HepG2 (cell line): ENCODE measurements at regions not wholly inside any gene's neighbourhood (a gene's known extent, or its start where the extent isn't known, plus 50 kb on each side); places are given as distances from the start of the nearest gene placed in this dataset.

Experiments used
- ATAC-seq: fragments of 200-7000 bp; cut with Tn5 transposase; 3 replicates; pipeline ENCODE4 v1.9.1; 2020; ENCODE audit warnings: mild to moderate bottlenecking, moderate library complexity
- BruUV-seq: library from RNA; stranded (reverse); fragments of 400-500 nt; replicated peaks from 2 replicates; lab custom pipeline; 2021; lab: Mats Ljungman, UMichigan
- CTCF ChIA-PET: fragments of 300-600 bp; formaldehyde crosslinking; extraction: SDS; loops from one replicate; lab custom pipeline; 2021; ENCODE audit warnings: low total read pairs, inconsistent platforms, low intra/inter-chr PET ratio; lab: Yijun Ruan, JAX
- POLR2A ChIA-PET: fragments of 350-600 bp; sonication (Branson Sonifier 250); formaldehyde crosslinking; loops from one replicate; lab custom pipeline; 2020; ENCODE audit warnings: antibody characterized with exemption, inconsistent platforms; lab: Yijun Ruan, JAX
- DNase-seq: peaks from one replicate; pipeline ENCODE4 v3.0.0-alpha.2; 2015; ENCODE audit warnings: low spot score
- FAIRE-seq: peaks from 3 replicates; lab custom pipeline; 2011; peaks lifted over from hg19 to GRCh38; lab: Jason Lieb, UNC
- H2AFZ ChIP-seq: one replicate; pipeline ENCODE4 v1.6.1; 2011; ENCODE audit warnings: low read length, inconsistent platforms
- H3K27ac ChIP-seq: fragments of 300-600 bp; 3 replicates; pipeline ENCODE4 v1.8.0; 2011; ENCODE audit warnings: mixed run types, mild to moderate bottlenecking, mixed read lengths, low read length, inconsistent platforms; ENCODE audit not compliant: insufficient read depth; ENCODE audit errors: extremely low read length
- H3K27me3 ChIP-seq, 2 experiments: fragments of 200-600 bp in 1 of 2; 2 replicates in 1 of 2; 3 replicates in 1 of 2; pipeline versions ENCODE4 v1.6.0 to v1.8.0; 2011; ENCODE audit warnings: low read length in 2 of 2, mild to moderate bottlenecking in 2 of 2, moderate library complexity in 2 of 2, inconsistent platforms in 1 of 2; ENCODE audit not compliant: insufficient read depth in 2 of 2, control insufficient read depth in 1 of 2
- H3K36me3 ChIP-seq, 2 experiments: fragments of 200-600 bp in 1 of 2; replicated peaks in 1 of 2; 2 replicates in 1 of 2; 3 replicates in 1 of 2; pipeline versions ENCODE4 v1.5.1 to v1.8.0; 2011; ENCODE audit warnings: low read length in 2 of 2, inconsistent platforms in 1 of 2; ENCODE audit not compliant: insufficient read depth in 2 of 2, control insufficient read depth in 1 of 2
- H3K4me1 ChIP-seq: 2 replicates; pipeline ENCODE4 v1.5.1; 2012; ENCODE audit warnings: low read length, inconsistent platforms; ENCODE audit not compliant: insufficient read depth
- H3K4me2 ChIP-seq: 2 replicates; pipeline ENCODE4 v1.6.0; 2011; ENCODE audit warnings: low read depth, low read length, inconsistent platforms
- H3K4me3 ChIP-seq, 3 experiments: fragments of 200-600 bp in 1 of 3; sonication (generic), shearing (Covaris generic) in 1 of 3; replicated peaks in 1 of 3; 2 replicates each; pipeline ENCODE4 v1.5.1; 2011 to 2016; ENCODE audit warnings: low read length in 3 of 3, inconsistent platforms in 2 of 3, low read depth in 2 of 3, mild to moderate bottlenecking in 2 of 3, control low read depth in 1 of 3, mixed read lengths in 1 of 3; ENCODE audit not compliant: insufficient read depth in 1 of 3
- H3K79me2 ChIP-seq: one replicate; pipeline ENCODE4 v1.6.1; 2011; ENCODE audit warnings: low read length, inconsistent platforms; ENCODE audit not compliant: insufficient read depth
- H3K9ac ChIP-seq: 2 replicates; pipeline ENCODE4 v1.6.0; 2011; ENCODE audit warnings: mild to moderate bottlenecking, low read depth, low read length, inconsistent platforms; ENCODE audit not compliant: insufficient read depth
- H3K9me3 ChIP-seq: 2 replicates; pipeline ENCODE4 v1.5.1; 2012; ENCODE audit warnings: mild to moderate bottlenecking, low read length
- H4K20me1 ChIP-seq: 2 replicates; pipeline ENCODE4 v1.6.0; 2011; ENCODE audit warnings: inconsistent platforms, mild to moderate bottlenecking, low read length, moderate library complexity; ENCODE audit not compliant: insufficient read depth
- ATAD3A ChIP-seq: sonication (generic); formaldehyde crosslinking; IDR thresholded peaks from 2 replicates; pipeline ENCODE4 v1.4.0; 2020; ENCODE audit warnings: missing genetic modification reagents
- EZH2 ChIP-seq: conservative IDR thresholded peaks from 2 replicates; pipeline ENCODE4 v1.6.1; 2012; ENCODE audit warnings: mild to moderate bottlenecking, low read depth, low read length, moderate library complexity
- HMGA1 ChIP-seq: sonication (generic); formaldehyde crosslinking; conservative IDR thresholded peaks from 2 replicates; pipeline ENCODE4 v1.4.0; 2020; ENCODE audit warnings: missing genetic modification reagents
- HNRNPH1 ChIP-seq: fragments of 200-400 bp; formaldehyde crosslinking; optimal IDR thresholded peaks from 2 replicates; pipeline ENCODE3; 2017; ENCODE audit warnings: mild to moderate bottlenecking, low read depth, low read length
- KDM1A ChIP-seq: IDR thresholded peaks from 2 replicates; pipeline ENCODE4 v1.6.1; 2016; ENCODE audit warnings: missing compliant biosample characterization
- MAZ ChIP-seq, 2 experiments: sonication (generic) in 1 of 2; formaldehyde crosslinking in 1 of 2; IDR thresholded peaks; 2 replicates each; pipeline versions ENCODE4 v1.5.0 to v1.6.1; 2012 to 2020; ENCODE audit warnings: low read depth in 2 of 2, mild to moderate bottlenecking in 2 of 2, borderline replicate concordance in 1 of 2, improper control_type of control experiment in 1 of 2, low read length in 1 of 2, missing genetic modification reagents in 1 of 2, moderate library complexity in 1 of 2
- MIER3 ChIP-seq: IDR thresholded peaks from 2 replicates; pipeline ENCODE4 v1.6.1; 2016; ENCODE audit warnings: missing compliant biosample characterization, borderline replicate concordance
- NR2F1 ChIP-seq, 2 experiments: fragments of 450-650 bp in 1 of 2; formaldehyde crosslinking in 1 of 2; IDR thresholded peaks; 2 replicates each; pipeline versions ENCODE4 v1.5.0 to v1.6.1; 2016 to 2020; ENCODE audit warnings: mild to moderate bottlenecking in 1 of 2, missing compliant biosample characterization in 1 of 2, missing genetic modification reagents in 1 of 2, moderate library complexity in 1 of 2
- SIX1 ChIP-seq: sonication (generic); formaldehyde crosslinking; IDR thresholded peaks from 2 replicates; pipeline ENCODE4 v1.4.0; 2020; ENCODE audit warnings: missing genetic modification reagents, borderline replicate concordance
- SMAD1 ChIP-seq: sonication (generic); formaldehyde crosslinking; IDR thresholded peaks from 2 replicates; pipeline ENCODE4 v1.4.0; 2020; ENCODE audit warnings: missing genetic modification reagents, low read depth, mild to moderate bottlenecking, borderline replicate concordance
- SMYD3 ChIP-seq: sonication (generic); formaldehyde crosslinking; IDR thresholded peaks from 2 replicates; pipeline ENCODE4 v1.8.1; 2023; ENCODE audit warnings: mild to moderate bottlenecking, missing genetic modification reagents
- TRIM24 ChIP-seq: sonication (generic); formaldehyde crosslinking; IDR thresholded peaks from 2 replicates; pipeline ENCODE4 v1.8.0; 2022; ENCODE audit warnings: mild to moderate bottlenecking, missing genetic modification reagents
- ZNF780A ChIP-seq: sonication (generic); formaldehyde crosslinking; IDR thresholded peaks from 2 replicates; pipeline ENCODE4 v1.8.0; 2022; ENCODE audit warnings: mild to moderate bottlenecking, missing genetic modification reagents, moderate library complexity
- ZSCAN29 ChIP-seq: sonication (generic); formaldehyde crosslinking; conservative IDR thresholded peaks from 2 replicates; pipeline ENCODE4 v1.4.0; 2020; ENCODE audit warnings: mild to moderate bottlenecking, missing genetic modification reagents
- WGBS: methylation state at CpG from one replicate; pipeline ENCODE4 v1.1.6; 2017; ENCODE audit warnings: low lambda C conversion rate; 5-methylcytosine and 5-hydroxymethylcytosine counted together
- in situ Hi-C: cut with HindIII; loops from 2 replicates; pipeline ENCODE4 v1.10.0; 2017; ENCODE audit warnings: low pct_unique_long_range_greater_than_20kb; ENCODE audit not compliant: extremely low pct_ligation_motif_present
- intact Hi-C: fragments of 100-400 bp; cut with micrococcal nuclease; formaldehyde crosslinking; loops from one replicate; pipeline ENCODE4 v1.10.0; 2022; ENCODE audit not compliant: unreplicated experiment
- TF ChIP-seq, protein P1 (sequence below): sonication (generic); formaldehyde crosslinking; IDR thresholded peaks from 2 replicates; pipeline ENCODE4 v1.8.1; 2023; ENCODE audit warnings: missing genetic modification reagents, mild to moderate bottlenecking, borderline replicate concordance
- TF ChIP-seq, protein P2 (sequence below): sonication (generic); formaldehyde crosslinking; conservative IDR thresholded peaks from 2 replicates; pipeline ENCODE4 v1.4.0; 2020; ENCODE audit warnings: missing genetic modification reagents
- TF ChIP-seq, protein P3 (sequence below): sonication (generic); formaldehyde crosslinking; IDR thresholded peaks from 2 replicates; pipeline ENCODE4 v1.8.1; 2022; ENCODE audit warnings: low read depth, mild to moderate bottlenecking, missing genetic modification reagents

DNA sequence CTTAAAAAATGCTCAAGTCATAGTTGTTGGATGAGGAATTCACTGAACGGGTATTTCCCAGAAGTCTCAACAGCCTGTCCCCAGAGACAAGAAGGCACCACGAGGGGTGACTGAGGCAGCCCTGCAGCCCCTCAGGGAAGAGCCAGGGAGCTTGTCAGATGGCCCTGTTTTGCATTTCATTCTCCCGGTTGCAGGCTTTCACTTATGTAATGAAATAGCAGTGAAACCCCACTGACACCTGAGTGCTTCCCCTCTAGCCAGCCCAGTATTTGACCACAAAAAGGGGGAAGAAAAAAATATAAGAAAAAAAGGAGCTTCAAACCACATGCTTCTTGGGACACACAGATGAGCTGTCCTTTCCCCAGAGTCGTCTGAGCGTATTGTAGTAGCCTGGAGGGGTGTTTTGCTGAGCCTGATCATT, 75.3 kb upstream of the IL12B start (continued):
- TF ChIP-seq, protein P1, sequence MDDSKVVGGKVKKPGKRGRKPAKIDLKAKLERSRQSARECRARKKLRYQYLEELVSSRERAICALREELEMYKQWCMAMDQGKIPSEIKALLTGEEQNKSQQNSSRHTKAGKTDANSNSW (CRISPR knock-in tag): no peak
- TF ChIP-seq SMYD3 (no peak), EZH2 (no peak), NR2F1 (CRISPR knock-in tag; IDR thresholded peaks at IDR 0.05) (no peak)

DNA sequence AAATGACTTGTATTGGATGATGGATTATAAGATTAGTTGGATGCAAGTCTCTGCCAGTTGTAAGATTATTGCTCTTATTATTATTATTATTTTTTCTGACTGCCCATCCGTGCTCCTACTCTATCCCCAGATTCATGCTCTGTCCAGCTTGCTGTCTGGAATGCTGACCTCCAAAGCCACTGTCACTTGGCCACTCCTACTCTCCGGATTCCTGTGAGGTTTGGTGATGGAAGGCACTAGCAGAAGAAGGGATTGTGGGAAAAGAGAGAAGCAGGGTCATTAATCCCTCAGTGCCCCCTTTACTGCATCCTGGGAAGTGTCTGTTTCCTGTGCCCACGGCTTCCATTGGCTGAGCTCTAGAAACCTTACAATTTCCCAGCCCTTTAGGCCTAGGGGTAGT, 76.3 kb upstream of the IL12B start:
- WGBS: 4% methylated on average over 3 of the region's 3 CpGs
- no peak overlapping the region for H3K9ac ChIP-seq
- H3K4me2 ChIP-seq: no peak overlapping the region
- no peak overlapping the region for H2AFZ ChIP-seq
- peaks cover 0 to 14% of the 10 kb centered on the region in 2 experiments; a peak in 4 of 5 replicates for H3K27me3 ChIP-seq
- H3K79me2 ChIP-seq: no peaks in the 10 kb centered on the region
- H3K4me3 ChIP-seq: no peak overlapping the region
- no peaks in the 10 kb centered on the region for H3K9me3 ChIP-seq
- no TSS peak for BruUV-seq
- no peak for ATAC-seq
- intact Hi-C loops: no loop called here
- FAIRE-seq: no peak
- H4K20me1 ChIP-seq: no peaks in the 10 kb centered on the region
- in situ Hi-C loops: no loop called here
- H3K36me3 ChIP-seq: no peaks in the 10 kb centered on the region
- no peak for DNase-seq
- no peak overlapping the region for H3K27ac ChIP-seq
- no peaks in the 10 kb centered on the region for H3K4me1 ChIP-seq
- ChIA-PET CTCF (no interaction called here), POLR2A (no interaction called here)
- TF ChIP-seq HNRNPH1 (no peak), MAZ (IDR thresholded peaks at IDR 0.05; ENCODE audit: borderline replicate concordance, low read depth, low read length) (no peak), MAZ (CRISPR knock-in tag; IDR thresholded peaks at IDR 0.05; ENCODE audit: low read depth) (no peak), SIX1 (CRISPR knock-in tag) (no peak), TRIM24 (CRISPR knock-in tag) (no peak), SMAD1 (CRISPR knock-in tag) (no peak), ZNF780A (CRISPR knock-in tag) (no peak), ZSCAN29 (CRISPR knock-in tag) (no peak), KDM1A (CRISPR knock-in tag) (no peak), ATAD3A (CRISPR knock-in tag) (no peak), HMGA1 (CRISPR knock-in tag) (no peak), MIER3 (CRISPR knock-in tag) (no peak)
- TF ChIP-seq, protein P2, sequence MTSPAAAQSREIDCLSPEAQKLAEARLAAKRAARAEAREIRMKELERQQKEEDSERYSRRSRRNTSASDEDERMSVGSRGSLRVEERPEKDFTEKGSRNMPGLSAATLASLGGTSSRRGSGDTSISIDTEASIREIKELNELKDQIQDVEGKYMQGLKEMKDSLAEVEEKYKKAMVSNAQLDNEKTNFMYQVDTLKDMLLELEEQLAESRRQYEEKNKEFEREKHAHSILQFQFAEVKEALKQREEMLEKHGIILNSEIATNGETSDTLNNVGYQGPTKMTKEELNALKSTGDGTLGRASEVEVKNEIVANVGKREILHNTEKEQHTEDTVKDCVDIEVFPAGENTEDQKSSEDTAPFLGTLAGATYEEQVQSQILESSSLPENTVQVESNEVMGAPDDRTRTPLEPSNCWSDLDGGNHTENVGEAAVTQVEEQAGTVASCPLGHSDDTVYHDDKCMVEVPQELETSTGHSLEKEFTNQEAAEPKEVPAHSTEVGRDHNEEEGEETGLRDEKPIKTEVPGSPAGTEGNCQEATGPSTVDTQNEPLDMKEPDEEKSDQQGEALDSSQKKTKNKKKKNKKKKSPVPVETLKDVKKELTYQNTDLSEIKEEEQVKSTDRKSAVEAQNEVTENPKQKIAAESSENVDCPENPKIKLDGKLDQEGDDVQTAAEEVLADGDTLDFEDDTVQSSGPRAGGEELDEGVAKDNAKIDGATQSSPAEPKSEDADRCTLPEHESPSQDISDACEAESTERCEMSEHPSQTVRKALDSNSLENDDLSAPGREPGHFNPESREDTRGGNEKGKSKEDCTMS (CRISPR knock-in tag): no peak
- TF ChIP-seq, protein P3, sequence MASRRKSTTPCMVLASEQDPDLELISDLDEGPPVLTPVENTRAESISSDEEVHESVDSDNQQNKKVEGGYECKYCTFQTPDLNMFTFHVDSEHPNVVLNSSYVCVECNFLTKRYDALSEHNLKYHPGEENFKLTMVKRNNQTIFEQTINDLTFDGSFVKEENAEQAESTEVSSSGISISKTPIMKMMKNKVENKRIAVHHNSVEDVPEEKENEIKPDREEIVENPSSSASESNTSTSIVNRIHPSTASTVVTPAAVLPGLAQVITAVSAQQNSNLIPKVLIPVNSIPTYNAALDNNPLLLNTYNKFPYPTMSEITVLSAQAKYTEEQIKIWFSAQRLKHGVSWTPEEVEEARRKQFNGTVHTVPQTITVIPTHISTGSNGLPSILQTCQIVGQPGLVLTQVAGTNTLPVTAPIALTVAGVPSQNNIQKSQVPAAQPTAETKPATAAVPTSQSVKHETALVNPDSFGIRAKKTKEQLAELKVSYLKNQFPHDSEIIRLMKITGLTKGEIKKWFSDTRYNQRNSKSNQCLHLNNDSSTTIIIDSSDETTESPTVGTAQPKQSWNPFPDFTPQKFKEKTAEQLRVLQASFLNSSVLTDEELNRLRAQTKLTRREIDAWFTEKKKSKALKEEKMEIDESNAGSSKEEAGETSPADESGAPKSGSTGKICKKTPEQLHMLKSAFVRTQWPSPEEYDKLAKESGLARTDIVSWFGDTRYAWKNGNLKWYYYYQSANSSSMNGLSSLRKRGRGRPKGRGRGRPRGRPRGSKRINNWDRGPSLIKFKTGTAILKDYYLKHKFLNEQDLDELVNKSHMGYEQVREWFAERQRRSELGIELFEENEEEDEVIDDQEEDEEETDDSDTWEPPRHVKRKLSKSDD (CRISPR knock-in tag): no peak
